ENCODE measurements at regions not wholly inside any gene's neighbourhood (a gene's known extent, or its start where the extent isn't known, plus 50 kb on each side); places are given as distances from the start of the nearest gene placed in this dataset.

DNA sequence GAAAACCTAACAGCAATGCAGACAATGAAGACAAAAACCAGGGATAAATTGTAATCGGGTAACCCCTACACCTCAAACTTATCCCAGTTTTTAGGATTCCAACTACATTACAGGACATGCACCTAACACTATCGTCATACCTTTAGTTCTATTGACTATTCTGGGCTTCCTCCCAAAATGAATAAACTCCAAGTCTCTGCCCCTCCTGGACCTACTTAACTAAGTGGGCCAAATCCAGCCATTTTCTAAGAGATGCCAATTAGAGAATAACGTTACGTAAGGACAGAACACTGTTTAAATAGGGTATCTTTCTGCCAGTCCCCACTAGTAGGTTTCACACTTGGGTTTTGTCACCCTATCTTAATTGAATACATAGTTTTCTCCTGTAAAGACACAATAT lies 253.1 kb upstream of the MKLN1 start:
- TF ChIP-seq POLR2AphosphoS5 (IDR thresholded peaks at IDR 0.05) (no peak), POLR2A (IDR thresholded peaks at IDR 0.05) (no peak)
- TF ChIP-seq, protein P1, sequence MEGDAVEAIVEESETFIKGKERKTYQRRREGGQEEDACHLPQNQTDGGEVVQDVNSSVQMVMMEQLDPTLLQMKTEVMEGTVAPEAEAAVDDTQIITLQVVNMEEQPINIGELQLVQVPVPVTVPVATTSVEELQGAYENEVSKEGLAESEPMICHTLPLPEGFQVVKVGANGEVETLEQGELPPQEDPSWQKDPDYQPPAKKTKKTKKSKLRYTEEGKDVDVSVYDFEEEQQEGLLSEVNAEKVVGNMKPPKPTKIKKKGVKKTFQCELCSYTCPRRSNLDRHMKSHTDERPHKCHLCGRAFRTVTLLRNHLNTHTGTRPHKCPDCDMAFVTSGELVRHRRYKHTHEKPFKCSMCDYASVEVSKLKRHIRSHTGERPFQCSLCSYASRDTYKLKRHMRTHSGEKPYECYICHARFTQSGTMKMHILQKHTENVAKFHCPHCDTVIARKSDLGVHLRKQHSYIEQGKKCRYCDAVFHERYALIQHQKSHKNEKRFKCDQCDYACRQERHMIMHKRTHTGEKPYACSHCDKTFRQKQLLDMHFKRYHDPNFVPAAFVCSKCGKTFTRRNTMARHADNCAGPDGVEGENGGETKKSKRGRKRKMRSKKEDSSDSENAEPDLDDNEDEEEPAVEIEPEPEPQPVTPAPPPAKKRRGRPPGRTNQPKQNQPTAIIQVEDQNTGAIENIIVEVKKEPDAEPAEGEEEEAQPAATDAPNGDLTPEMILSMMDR (IDR thresholded peaks at IDR 0.05), result no peak

All from upper lobe of left lung (tissue), 4 donors.